WTC11 (cell line): ENCODE measurements at regions not wholly inside any gene's neighbourhood (a gene's known extent, or its start where the extent isn't known, plus 50 kb on each side); places are given as distances from the start of the nearest gene placed in this dataset.

ENCODE experiments used
- ATAC-seq: fragments of 200-7000 bp; cut with Tn5 transposase; 2 replicates; pipeline ENCODE4 v1.10.0; 2021; ENCODE audit warnings: mild to moderate bottlenecking, moderate library complexity
- CTCF ChIA-PET: fragments of 300-600 bp; sonication (Branson Sonifier 250); formaldehyde crosslinking; loops from one replicate; lab custom pipeline; 2021; ENCODE audit warnings: antibody characterized with exemption; lab: Charles Lee
- POLR2A ChIA-PET: fragments of 350-600 bp; sonication (Branson Sonifier 250); formaldehyde crosslinking; loops from one replicate; lab custom pipeline; 2021; ENCODE audit warnings: antibody characterized with exemption; lab: Charles Lee
- DNase-seq: peaks from one replicate; pipeline ENCODE4 v3.0.0; 2021; ENCODE audit warnings: low spot score
- H3K27ac Mint-ChIP-seq: 2 replicates; pipeline ENCODE4 v1.8.0; 2021; ENCODE audit warnings: mixed read lengths
- H3K27me3 Mint-ChIP-seq: 2 replicates; pipeline ENCODE4 v1.8.0; 2021; ENCODE audit warnings: low read depth, mild to moderate bottlenecking, moderate library complexity, mixed read lengths
- H3K36me3 Mint-ChIP-seq: 2 replicates; pipeline ENCODE4 v1.8.0; 2021; ENCODE audit warnings: mixed read lengths
- H3K4me1 Mint-ChIP-seq: 2 replicates; pipeline ENCODE4 v1.8.0; 2022; ENCODE audit warnings: mixed read lengths
- H3K4me3 Mint-ChIP-seq: 2 replicates; pipeline ENCODE4 v1.8.0; 2021; ENCODE audit warnings: mild to moderate bottlenecking, moderate library complexity, mixed read lengths
- H3K9me3 Mint-ChIP-seq: 2 replicates; pipeline ENCODE4 v1.8.0; 2021; ENCODE audit warnings: mixed read lengths
- AFF4 ChIP-seq: sonication (generic); formaldehyde crosslinking; IDR thresholded peaks from 2 replicates; pipeline ENCODE4 v1.8.1; 2023; ENCODE audit warnings: mild to moderate bottlenecking, missing genetic modification reagents, borderline replicate concordance
- ARID4B ChIP-seq: sonication (generic); formaldehyde crosslinking; IDR thresholded peaks from 2 replicates; pipeline ENCODE4 v1.8.0; 2023; ENCODE audit warnings: missing genetic modification reagents, mild to moderate bottlenecking, borderline replicate concordance
- CDX4 ChIP-seq: fragments of 250-450 bp; sonication (Bioruptor Pico); IDR thresholded peaks from 2 replicates; pipeline ENCODE4 v1.9.0; 2021; ENCODE audit warnings: moderate library complexity, mild to moderate bottlenecking, inconsistent platforms, borderline replicate concordance
- E2F5 ChIP-seq: sonication (generic); formaldehyde crosslinking; IDR thresholded peaks from 2 replicates; pipeline ENCODE4 v1.8.1; 2022; ENCODE audit warnings: mild to moderate bottlenecking, moderate library complexity, missing genetic modification reagents
- ELF4 ChIP-seq: sonication (generic); formaldehyde crosslinking; IDR thresholded peaks from 2 replicates; pipeline ENCODE4 v1.8.1; 2022; ENCODE audit warnings: low read depth, mild to moderate bottlenecking, moderate library complexity, missing genetic modification reagents
- RELA ChIP-seq: sonication (generic); formaldehyde crosslinking; IDR thresholded peaks from 2 replicates; pipeline ENCODE4 v1.8.1; 2022; ENCODE audit warnings: missing genetic modification reagents, mild to moderate bottlenecking, borderline replicate concordance
- RORB ChIP-seq: fragments of 250-450 bp; sonication (Bioruptor Pico); IDR thresholded peaks from 2 replicates; pipeline ENCODE4 v1.9.0; 2021; ENCODE audit warnings: mild to moderate bottlenecking
- SOX15 ChIP-seq: fragments of 250-450 bp; sonication (Bioruptor Pico); IDR thresholded peaks from 2 replicates; pipeline ENCODE4 v1.9.0; 2021; ENCODE audit warnings: mild to moderate bottlenecking
- TEAD4 ChIP-seq: sonication (generic); formaldehyde crosslinking; IDR thresholded peaks from 2 replicates; pipeline ENCODE4 v1.8.0; 2022; ENCODE audit warnings: mild to moderate bottlenecking, missing genetic modification reagents
- TP53 ChIP-seq: sonication (generic); formaldehyde crosslinking; IDR thresholded peaks from 2 replicates; pipeline ENCODE4 v1.8.1; 2023; ENCODE audit warnings: mild to moderate bottlenecking, missing genetic modification reagents
- USF2 ChIP-seq: sonication (generic); formaldehyde crosslinking; IDR thresholded peaks from 2 replicates; pipeline ENCODE4 v1.8.1; 2023; ENCODE audit warnings: mild to moderate bottlenecking, missing genetic modification reagents, moderate library complexity
- ZBTB21 ChIP-seq: sonication (generic); formaldehyde crosslinking; IDR thresholded peaks from 2 replicates; pipeline ENCODE4 v1.8.1; 2023; ENCODE audit warnings: mild to moderate bottlenecking, missing genetic modification reagents, borderline replicate concordance
- ZNF121 ChIP-seq: sonication (generic); formaldehyde crosslinking; IDR thresholded peaks from 2 replicates; pipeline ENCODE4 v1.8.0; 2023; ENCODE audit warnings: missing genetic modification reagents
- ZNF219 ChIP-seq: sonication (generic); formaldehyde crosslinking; IDR thresholded peaks from 2 replicates; pipeline ENCODE4 v1.8.0; 2023; ENCODE audit warnings: missing genetic modification reagents, mild to moderate bottlenecking, borderline replicate concordance
- ZNF232 ChIP-seq: sonication (generic); formaldehyde crosslinking; IDR thresholded peaks from 2 replicates; pipeline ENCODE4 v1.8.0; 2022; ENCODE audit warnings: mild to moderate bottlenecking, missing genetic modification reagents
- ZNF425 ChIP-seq: fragments of 250-450 bp; sonication (Bioruptor Pico); conservative IDR thresholded peaks from 2 replicates; pipeline ENCODE4 v1.9.0; 2021; ENCODE audit warnings: mild to moderate bottlenecking
- ZSCAN18 ChIP-seq: fragments of 250-450 bp; sonication (Bioruptor Pico); IDR thresholded peaks from 2 replicates; pipeline ENCODE4 v2.1.2; 2022; ENCODE audit warnings: mild to moderate bottlenecking, moderate library complexity

GRCh38 chr1:199287206-199287605 lies 648.4 kb downstream of the PTPRC start:
- TF ChIP-seq TP53 (CRISPR knock-in tag), result no peak
- TF ChIP-seq CDX4, result no peak
- H3K4me3 Mint-ChIP-seq, result no peak overlapping the region
- ATAC-seq (no peak), DNase-seq (no peak)
- H3K27ac Mint-ChIP-seq, result no peak overlapping the region
- POLR2A ChIA-PET, result no interaction called here
- H3K9me3 Mint-ChIP-seq, result no peaks in the 10 kb centered on the region
- no peaks in the 10 kb centered on the region for H3K36me3 Mint-ChIP-seq
- H3K27me3 Mint-ChIP-seq, result no peaks in the 10 kb centered on the region
- no peaks in the 10 kb centered on the region for H3K4me1 Mint-ChIP-seq
- CTCF ChIA-PET, result no interaction called here

GRCh38 chr1:199287647-199288046 lies 648.8 kb downstream of the PTPRC start:
- Mint-ChIP-seq H3K27me3 (no peaks in the 10 kb centered on the region), H3K4me3 (no peak overlapping the region), H3K36me3 (no peaks in the 10 kb centered on the region), H3K9me3 (no peaks in the 10 kb centered on the region), H3K27ac (no peak overlapping the region), H3K4me1 (no peaks in the 10 kb centered on the region)
- DNase-seq (no peak), ATAC-seq (no peak)
- TF ChIP-seq RORB, result no peak
- no peak for TF ChIP-seq ZNF232 (CRISPR knock-in tag)
- TF ChIP-seq ELF4 (CRISPR knock-in tag), result no peak
- no peak for TF ChIP-seq ZBTB21 (CRISPR knock-in tag)
- no peak for TF ChIP-seq AFF4 (CRISPR knock-in tag)
- no peak for TF ChIP-seq ARID4B (CRISPR knock-in tag)
- no peak for TF ChIP-seq ZNF121 (CRISPR knock-in tag)
- no peak for TF ChIP-seq TEAD4 (CRISPR knock-in tag)
- no peak for TF ChIP-seq USF2 (CRISPR knock-in tag)
- TF ChIP-seq ZNF219 (CRISPR knock-in tag), result no peak
- TF ChIP-seq SOX15 (CRISPR knock-in tag), result no peak
- TF ChIP-seq RELA (CRISPR knock-in tag), result no peak
- no peak for TF ChIP-seq ZNF425 (CRISPR knock-in tag)
- no peak for TF ChIP-seq ZSCAN18 (CRISPR knock-in tag)
- no peak for TF ChIP-seq E2F5
- CTCF ChIA-PET, result no interaction called here
- POLR2A ChIA-PET, result no interaction called here
